ENCODE measurements at regions not wholly inside any gene's neighbourhood (a gene's known extent, or its start where the extent isn't known, plus 50 kb on each side); places are given as distances from the start of the nearest gene placed in this dataset.

- DNase-seq (ENCODE audit: low spot score) (no peak), ATAC-seq (ENCODE audit: low FRiP score) (no peak)
- TF ChIP-seq CTCF (IDR thresholded peaks at IDR 0.05) = no peak
These were observed 555.6 kb upstream of the IGFBP7 start for GRCh38 chr4:57665806-57666205.

DNA sequence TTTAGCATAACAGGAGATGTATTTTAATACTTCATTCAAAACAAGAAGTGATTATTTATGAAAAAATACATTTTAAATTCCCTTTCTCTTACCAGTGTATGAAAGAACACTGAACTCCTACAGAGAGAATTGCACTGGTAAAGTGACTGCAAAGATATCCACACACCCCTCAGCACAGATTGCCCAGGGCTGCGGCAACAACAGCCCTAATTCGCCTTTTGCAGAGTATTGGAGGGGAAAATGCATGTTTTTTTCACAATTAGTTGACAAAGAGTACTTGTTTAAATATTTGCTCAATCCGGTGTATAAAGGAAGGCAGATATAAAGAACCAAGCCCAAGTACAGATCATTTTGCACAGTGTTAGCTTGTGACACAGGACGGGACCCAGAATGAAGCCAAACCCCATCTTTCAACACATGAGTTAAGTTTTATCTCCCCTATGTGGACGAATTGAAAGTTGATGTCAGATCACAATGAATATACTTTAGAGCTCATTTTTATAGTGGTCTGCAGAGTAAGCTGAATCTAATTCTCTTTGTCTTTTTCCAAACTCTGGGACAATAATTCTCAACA, 551.4 kb upstream of the IGFBP7 start:
- TF ChIP-seq CTCF (IDR thresholded peaks at IDR 0.05) = no peak
- DNase-seq (ENCODE audit: low spot score) = no peak
- no peak for ATAC-seq (ENCODE audit: low FRiP score)

GRCh38 chr4:57658673-57659072, 548.5 kb upstream of the IGFBP7 start:
- TF ChIP-seq CTCF (IDR thresholded peaks at IDR 0.05) = no peak
- no peak for ATAC-seq (ENCODE audit: low FRiP score)
- no peak for DNase-seq (ENCODE audit: low spot score)

DNA sequence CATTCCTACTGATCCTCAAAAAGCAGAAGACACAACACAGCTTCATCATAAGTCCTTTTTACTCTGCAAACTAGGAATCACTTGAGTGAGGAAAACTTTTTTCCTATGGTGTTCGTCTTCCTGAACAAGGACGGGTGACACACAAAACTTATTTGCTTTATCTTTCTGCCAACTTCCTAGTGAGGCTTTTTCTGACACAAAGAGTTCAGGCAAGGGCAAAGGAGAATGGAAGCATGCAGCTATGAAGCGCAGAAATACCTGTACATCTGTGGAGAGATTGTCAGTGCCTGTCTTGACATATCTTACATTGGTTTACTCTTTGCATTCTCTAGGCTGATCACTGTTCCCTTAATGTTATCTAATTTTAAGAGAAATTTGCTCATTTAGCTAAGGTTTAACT, 548.0 kb upstream of the IGFBP7 start:
- ATAC-seq (ENCODE audit: low FRiP score) (no peak), DNase-seq (ENCODE audit: low spot score) (no peak)
- no peak for TF ChIP-seq CTCF (IDR thresholded peaks at IDR 0.05)

DNA sequence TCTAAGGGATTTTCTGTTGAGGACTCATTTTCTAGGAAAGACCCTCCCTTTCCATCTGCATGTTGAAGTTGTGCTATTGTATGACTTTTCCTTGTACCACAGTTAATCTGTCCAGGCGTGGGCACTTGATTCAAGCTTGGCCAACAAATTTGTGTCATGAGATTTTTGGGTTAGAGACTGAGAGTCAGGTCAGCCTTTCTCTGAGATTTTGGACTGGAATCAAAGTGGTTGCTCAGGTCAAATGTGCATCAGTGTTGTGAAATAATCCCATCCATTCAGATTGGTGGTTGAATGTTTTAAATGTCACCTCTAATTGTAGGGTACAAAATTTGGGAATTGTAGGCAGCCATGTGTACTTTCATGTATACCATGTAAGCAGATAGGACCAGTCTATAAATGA, 545.2 kb upstream of the IGFBP7 start:
- ATAC-seq (ENCODE audit: low FRiP score) (no peak), DNase-seq (ENCODE audit: low spot score) (no peak)
- TF ChIP-seq CTCF (IDR thresholded peaks at IDR 0.05) = no peak

DNA sequence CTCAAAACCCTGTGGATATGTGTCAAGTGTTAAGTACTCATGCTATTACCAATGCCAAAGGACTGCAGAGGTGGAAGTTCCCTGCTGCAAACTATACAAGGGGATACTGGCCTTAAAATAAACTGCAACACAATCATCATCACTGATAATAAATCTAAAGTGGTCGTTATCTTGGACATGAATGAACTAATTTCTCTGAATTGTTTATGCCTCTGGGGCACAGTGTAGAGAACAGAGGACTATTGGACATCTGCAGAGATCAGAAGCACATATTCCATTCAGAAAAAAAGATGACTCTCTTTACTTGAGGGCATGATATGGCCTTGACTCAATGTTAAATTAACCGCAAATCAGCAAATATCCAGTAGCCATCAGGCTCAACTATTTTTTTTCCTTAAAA, 542.6 kb upstream of the IGFBP7 start:
- DNase-seq (ENCODE audit: low spot score) (no peak), ATAC-seq (ENCODE audit: low FRiP score) (no peak)
- TF ChIP-seq CTCF (IDR thresholded peaks at IDR 0.05) = no peak

- ATAC-seq (ENCODE audit: low FRiP score) (no peak), DNase-seq (ENCODE audit: low spot score) (no peak)
- TF ChIP-seq CTCF (IDR thresholded peaks at IDR 0.05) = no peak
These were observed 530.4 kb upstream of the IGFBP7 start for GRCh38 chr4:57640391-57641100.

Data from omental fat pad (tissue), 3 donors.